Germinal center (tissue), 1 donor: ENCODE measurements at regions not wholly inside any gene's neighbourhood (a gene's known extent, or its start where the extent isn't known, plus 50 kb on each side); places are given as distances from the start of the nearest gene placed in this dataset.

Source experiments
- DNase-seq: peaks from one replicate; pipeline ENCODE4 v3.0.0; 2012; ENCODE audit warnings: mixed read lengths, low spot score

- DNase-seq = no peak
Measured at GRCh38 chr9:108186642-108187395, 669.0 kb downstream of the ACTL7B start.

GRCh38 chr9:108185613-108186012 lies 670.2 kb downstream of the ACTL7B start:
- DNase-seq = no peak

- DNase-seq = no peak
Measured at GRCh38 chr9:108184941-108185340, 670.8 kb downstream of the ACTL7B start.

GRCh38 chr9:108184009-108184408 lies 671.8 kb downstream of the ACTL7B start:
- no peak for DNase-seq

GRCh38 chr9:108182950-108183381 lies 672.8 kb downstream of the ACTL7B start:
- no peak for DNase-seq

- no peak for DNase-seq
Measured at GRCh38 chr9:108182270-108182669, 673.5 kb downstream of the ACTL7B start.

GRCh38 chr9:108181441-108181840 lies 674.3 kb downstream of the ACTL7B start:
- no peak for DNase-seq

- DNase-seq = no peak
Measured at GRCh38 chr9:108180541-108180940, 675.2 kb downstream of the ACTL7B start.

GRCh38 chr9:108178318-108178717 lies 677.5 kb downstream of the ACTL7B start:
- DNase-seq = no peak

- DNase-seq = no peak
Measured at GRCh38 chr9:108168236-108168850, 678.8 kb upstream of the KLF4 start.

GRCh38 chr9:108167136-108167900 lies 677.7 kb upstream of the KLF4 start:
- no peak for DNase-seq

- no peak for DNase-seq
Measured at GRCh38 chr9:108166519-108166918, 677.0 kb upstream of the KLF4 start.

- no peak for DNase-seq
Measured at GRCh38 chr9:108163321-108164005, 673.9 kb upstream of the KLF4 start.

- no peak for DNase-seq
Measured at GRCh38 chr9:108162664-108163063, 673.1 kb upstream of the KLF4 start.

- DNase-seq = no peak
Measured at GRCh38 chr9:108161503-108161902, 671.9 kb upstream of the KLF4 start.

GRCh38 chr9:108160706-108161355 lies 671.3 kb upstream of the KLF4 start:
- no peak for DNase-seq

GRCh38 chr9:108160039-108160438 lies 670.5 kb upstream of the KLF4 start:
- no peak for DNase-seq

GRCh38 chr9:108158236-108158995 lies 668.8 kb upstream of the KLF4 start:
- DNase-seq = no peak

GRCh38 chr9:108156270-108156998 lies 666.9 kb upstream of the KLF4 start:
- no peak for DNase-seq

GRCh38 chr9:108153416-108153815 lies 663.8 kb upstream of the KLF4 start:
- DNase-seq = no peak
